ENCODE measurements at regions not wholly inside any gene's neighbourhood (a gene's known extent, or its start where the extent isn't known, plus 50 kb on each side); places are given as distances from the start of the nearest gene placed in this dataset.

DNA sequence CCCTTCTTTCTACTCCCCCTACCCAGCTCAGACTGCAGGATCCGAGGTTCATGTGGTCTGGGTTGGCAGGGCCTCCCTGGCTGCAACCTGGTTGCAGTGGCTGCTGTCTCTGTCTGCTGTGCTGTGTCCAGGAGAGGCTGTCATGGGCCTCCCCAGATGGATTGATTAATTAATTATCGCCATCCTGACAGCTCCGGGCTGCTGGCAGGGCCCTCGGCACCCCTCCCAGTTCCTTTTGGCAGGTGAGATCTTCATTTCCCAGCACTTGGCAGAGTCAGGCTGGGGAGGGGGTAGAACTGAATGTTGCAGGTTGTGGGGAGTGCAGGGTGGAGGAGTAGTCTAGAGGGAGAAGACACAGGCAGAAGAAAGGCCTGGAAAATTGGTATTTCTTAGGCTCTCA is 56.7 kb upstream of the ZFAND3 start:
- no peak for TF ChIP-seq EZH2phosphoT487 (IDR thresholded peaks at IDR 0.05; ENCODE audit: borderline replicate concordance, low read length)
- TF ChIP-seq EZH2 (IDR thresholded peaks at IDR 0.05; ENCODE audit: low read length, unreplicated experiment) = no peak
- no peak for TF ChIP-seq CTCF (conservative IDR thresholded peaks at IDR 0.05; ENCODE audit: low read depth, low read length)
- ChIA-PET POLR2A (ENCODE audit: unreplicated experiment) (no interaction called here), CTCF (no interaction called here)
- no peaks in the 10 kb centered on the region for H4K20me1 ChIP-seq (ENCODE audit: low read length)
- no peaks in the 10 kb centered on the region for H3K9me3 ChIP-seq (ENCODE audit: low read length)
- H3K36me3 ChIP-seq (ENCODE audit: low read depth, low read length) = no peaks in the 10 kb centered on the region
- no peak overlapping the region for H2AFZ ChIP-seq (ENCODE audit: low read length)
- no peaks in the 10 kb centered on the region for H3K9me2 ChIP-seq (replicated peaks; ENCODE audit: low read length)
- DNase-seq = no peak
- H3K4me2 ChIP-seq (ENCODE audit: low read length) = no peak overlapping the region
- no peaks in the 10 kb centered on the region for H3K79me2 ChIP-seq (ENCODE audit: low read length)
- H3K27ac ChIP-seq (ENCODE audit: low read length) = no peak overlapping the region
- ATAC-seq = no peak
- H3K9ac ChIP-seq (ENCODE audit: low read length) = no peak overlapping the region
- H3K27me3 ChIP-seq (ENCODE audit: low read length) = no peaks in the 10 kb centered on the region
- H3K4me1 ChIP-seq (ENCODE audit: insufficient read depth, low read length) = no peaks in the 10 kb centered on the region
- no peak overlapping the region for H3K4me3 ChIP-seq (ENCODE audit: low read length)
- BruUV-seq (replicated peaks) = no TSS peak
- intact Hi-C loops (cut with micrococcal nuclease) = no loop called here
- H3F3A ChIP-seq (ENCODE audit: low read length, unreplicated experiment) = no peaks in the 10 kb centered on the region

DNA sequence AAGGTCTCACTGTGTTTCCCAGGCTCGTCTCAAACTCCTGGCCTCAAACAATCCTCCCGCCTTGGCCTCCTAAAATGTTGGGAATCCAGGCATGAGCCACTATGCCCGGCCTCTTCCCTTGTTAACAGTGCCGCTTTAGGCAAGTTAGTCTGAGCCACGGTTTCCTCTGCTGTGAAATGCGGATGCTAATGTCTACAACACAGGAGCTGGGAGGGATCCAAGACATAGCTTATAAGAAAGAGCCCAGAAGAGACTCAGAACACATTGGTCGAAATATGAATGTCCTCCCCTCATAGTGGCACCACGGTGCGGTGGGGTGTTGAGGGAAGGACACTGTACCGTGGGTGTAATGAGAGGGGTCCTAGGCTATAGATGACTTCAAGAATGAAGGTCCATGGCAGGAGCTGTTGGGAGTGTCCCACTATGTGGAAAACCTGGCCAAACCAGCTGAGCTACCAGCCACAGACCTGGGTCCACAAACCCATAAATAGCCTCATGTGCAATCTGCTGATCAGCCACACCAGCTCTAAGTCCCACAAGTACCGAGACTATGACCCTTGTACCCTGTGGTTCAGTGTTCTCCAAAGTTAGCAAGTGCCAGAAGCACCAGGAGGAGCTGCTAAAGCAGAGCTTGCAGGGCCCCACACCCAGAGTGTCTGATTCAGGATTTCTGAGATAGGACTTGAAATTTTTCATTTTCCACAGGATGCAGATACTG is 57.8 kb upstream of the ZFAND3 start:
- ATAC-seq (no peak), DNase-seq (no peak)
- H4K20me1 ChIP-seq (ENCODE audit: low read length) = no peaks in the 10 kb centered on the region
- intact Hi-C loops (cut with micrococcal nuclease) = no loop called here
- no peak overlapping the region for H3K27ac ChIP-seq (ENCODE audit: low read length)
- no peak overlapping the region for H3K9ac ChIP-seq (ENCODE audit: low read length)
- no peaks in the 10 kb centered on the region for H3K9me2 ChIP-seq (replicated peaks; ENCODE audit: low read length)
- no peaks in the 10 kb centered on the region for H3K36me3 ChIP-seq (ENCODE audit: low read depth, low read length)
- H3K4me1 ChIP-seq (ENCODE audit: insufficient read depth, low read length) = no peaks in the 10 kb centered on the region
- TF ChIP-seq EZH2 (IDR thresholded peaks at IDR 0.05; ENCODE audit: low read length, unreplicated experiment) (no peak), CTCF (conservative IDR thresholded peaks at IDR 0.05; ENCODE audit: low read depth, low read length) (no peak), EZH2phosphoT487 (IDR thresholded peaks at IDR 0.05; ENCODE audit: borderline replicate concordance, low read length) (no peak)
- H3K79me2 ChIP-seq (ENCODE audit: low read length) = no peaks in the 10 kb centered on the region
- H3F3A ChIP-seq (ENCODE audit: low read length, unreplicated experiment) = no peaks in the 10 kb centered on the region
- ChIA-PET CTCF (no interaction called here), POLR2A (ENCODE audit: unreplicated experiment) (interaction anchor here (0.6 to 0.8 kb wide), 2 partner anchors 9 to 57 kb away, joined by 3 to 5 read pairs; no protein-coding TSS in a partner anchor)
- H3K9me3 ChIP-seq (ENCODE audit: low read length) = no peaks in the 10 kb centered on the region
- no peak overlapping the region for H3K4me2 ChIP-seq (ENCODE audit: low read length)
- BruUV-seq (replicated peaks) = no TSS peak
- no peak overlapping the region for H2AFZ ChIP-seq (ENCODE audit: low read length)
- H3K4me3 ChIP-seq (ENCODE audit: low read length) = no peak overlapping the region
- H3K27me3 ChIP-seq (ENCODE audit: low read length) = no peaks in the 10 kb centered on the region

All from PC-3 (cell line).